ENCODE measurements at regions not wholly inside any gene's neighbourhood (a gene's known extent, or its start where the extent isn't known, plus 50 kb on each side); places are given as distances from the start of the nearest gene placed in this dataset.
"Not testable (repeated sequence)": the region's sequence is repeated elsewhere in the genome, so short reads cannot be mapped to it uniquely, and the experiment has no call there.

DNA sequence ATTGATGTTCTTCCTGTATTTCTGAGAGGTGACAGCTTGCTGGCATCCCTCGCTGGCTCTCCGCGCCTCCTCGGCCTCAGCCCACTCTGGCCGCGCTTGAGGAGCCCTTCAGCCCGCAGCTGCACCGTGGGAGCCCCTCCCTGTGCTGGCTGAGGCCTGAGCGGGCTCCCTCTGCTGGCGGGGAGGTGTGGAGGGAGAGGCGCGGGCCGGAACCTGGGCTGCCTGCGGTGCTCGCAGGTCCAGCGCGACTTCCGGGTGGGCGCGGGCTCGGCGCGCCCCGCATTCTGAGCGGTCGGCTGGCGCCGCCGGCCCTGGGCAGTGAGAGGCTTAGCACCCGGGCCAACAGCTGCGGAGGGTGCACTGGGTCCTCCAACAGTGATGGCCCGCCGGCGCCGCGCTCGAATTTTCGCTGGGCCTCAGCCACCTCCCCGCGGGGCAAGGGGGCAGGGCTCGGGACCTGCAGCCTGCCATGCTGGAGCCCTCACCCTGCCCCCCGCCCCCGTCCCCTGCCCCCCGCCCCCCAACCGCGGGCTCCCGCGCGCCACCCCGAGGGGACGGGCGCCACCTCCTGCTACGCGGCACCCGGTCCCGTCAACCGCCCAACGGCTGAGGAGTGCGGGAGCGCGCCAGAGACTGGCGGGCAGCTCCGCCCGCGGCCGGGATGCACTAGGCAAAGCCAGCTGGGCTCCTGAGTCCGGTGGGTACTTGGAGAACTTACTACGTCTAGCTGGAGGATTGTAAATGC lies 1353.4 kb upstream of the CDH18 start:
- peak overlapping the region; percentile 4 for H3K4me3 ChIP-seq (ENCODE audit: low read depth, low read length)

GRCh38 chr5:21340233-21340632 lies 1352.2 kb upstream of the CDH18 start:
- not testable (repeated sequence) for H3K4me3 ChIP-seq (ENCODE audit: low read depth, low read length)

DNA sequence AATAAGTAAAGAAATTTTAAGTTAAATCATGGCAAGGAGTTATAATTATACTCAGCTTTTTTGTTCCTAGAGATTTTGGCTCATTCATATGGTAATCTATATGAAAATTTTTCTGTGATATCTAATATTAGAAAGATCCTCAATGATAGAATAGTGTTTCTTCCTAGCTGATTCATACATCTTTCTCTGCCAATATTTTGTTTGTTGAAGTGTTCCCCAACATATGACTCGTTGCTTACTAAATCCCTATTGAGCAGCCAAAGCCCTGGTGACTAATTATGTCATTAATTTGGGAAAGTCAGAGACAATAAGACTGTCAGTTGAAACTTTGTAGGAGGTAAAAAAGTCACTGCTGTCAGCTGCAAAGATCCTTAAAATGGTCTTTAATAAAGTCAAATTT lies 1348.5 kb upstream of the CDH18 start:
- not testable (repeated sequence) for H3K4me3 ChIP-seq (ENCODE audit: low read depth, low read length)

- H3K4me3 ChIP-seq (ENCODE audit: low read depth, low read length): not testable (repeated sequence)
Observed at GRCh38 chr5:21315376-21315775, 1327.4 kb upstream of the CDH18 start.

DNA sequence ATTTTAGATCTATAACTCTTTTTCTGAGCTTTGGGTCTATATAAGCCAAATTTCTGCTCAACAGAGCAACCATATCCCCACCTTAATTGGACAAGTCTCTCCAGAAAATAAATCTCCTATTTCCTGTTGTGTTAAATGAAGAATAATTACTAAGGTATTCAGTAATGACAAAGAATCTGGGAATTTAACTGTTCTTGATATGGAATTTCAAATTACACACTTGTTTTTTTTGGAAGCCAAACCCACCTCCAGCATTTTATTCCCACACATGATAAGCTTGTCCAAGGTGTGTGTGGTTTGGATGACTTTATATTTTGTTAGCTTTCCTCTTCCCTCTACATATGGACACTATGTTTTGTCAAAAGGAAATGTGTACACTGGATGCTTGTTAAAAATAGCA lies 1313.2 kb upstream of the CDH18 start:
- H3K4me3 ChIP-seq (ENCODE audit: low read depth, low read length): not testable (repeated sequence)

DNA sequence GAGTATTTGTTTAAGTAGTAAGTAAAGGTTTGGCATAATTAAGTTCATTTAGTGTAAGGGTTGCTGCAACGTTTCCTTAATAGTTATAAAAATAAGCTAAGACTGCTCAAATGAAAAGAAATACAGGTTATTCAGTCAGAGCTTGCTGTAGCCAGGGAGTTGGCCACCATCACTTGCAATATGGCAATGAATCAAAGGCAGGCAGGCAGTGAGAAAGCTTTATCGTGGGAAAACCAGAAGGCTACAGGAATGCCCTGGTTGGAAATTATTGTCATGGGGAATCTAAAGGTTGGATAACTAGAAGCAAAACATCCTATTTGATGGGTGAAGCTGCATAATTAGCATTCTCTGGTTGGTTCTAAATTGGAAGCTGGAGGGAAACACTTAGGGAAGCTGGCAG lies 1286.4 kb upstream of the CDH18 start:
- H3K4me3 ChIP-seq (ENCODE audit: low read depth, low read length): not testable (repeated sequence)

DNA sequence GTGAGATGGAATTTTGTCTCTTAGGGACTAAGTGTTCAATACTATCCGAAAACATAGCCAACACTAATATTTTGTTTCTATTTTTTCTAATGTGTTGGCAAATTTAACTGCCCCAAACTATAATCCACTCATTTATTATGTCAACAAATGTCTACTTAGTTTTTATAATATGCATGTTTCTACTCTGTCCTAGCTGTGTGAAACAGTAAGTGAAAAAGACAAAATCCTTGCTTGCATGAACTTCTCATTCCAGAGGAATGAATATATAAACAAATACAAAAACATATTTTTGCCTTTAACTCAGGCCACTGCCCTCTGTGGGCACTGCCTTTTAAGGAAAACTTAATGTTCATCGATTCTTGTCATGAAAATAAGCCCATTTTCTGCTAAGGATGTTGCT lies 1275.4 kb upstream of the CDH18 start:
- no peak overlapping the region for H3K4me3 ChIP-seq (ENCODE audit: low read depth, low read length)

DNA sequence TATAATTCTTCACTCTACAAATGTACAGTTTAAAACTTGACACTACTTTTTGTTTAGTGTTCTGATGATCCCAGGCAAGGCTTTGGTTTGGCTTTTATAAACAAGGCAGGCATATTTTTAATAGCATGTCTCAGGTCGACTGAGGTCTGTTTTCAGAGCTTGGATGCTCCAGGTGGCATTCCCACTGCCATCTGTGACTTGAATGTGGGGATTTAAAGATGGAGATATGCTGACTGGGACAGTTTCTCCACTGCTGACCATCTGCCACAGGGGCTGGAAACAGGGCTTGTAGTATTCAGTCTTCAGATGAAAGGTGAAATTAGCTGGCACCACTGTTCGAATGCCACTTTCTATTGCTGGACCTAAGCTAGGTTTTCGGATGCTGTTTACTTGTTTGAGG lies 1266.2 kb upstream of the CDH18 start:
- H3K4me3 ChIP-seq (ENCODE audit: low read depth, low read length): no peak overlapping the region

DNA sequence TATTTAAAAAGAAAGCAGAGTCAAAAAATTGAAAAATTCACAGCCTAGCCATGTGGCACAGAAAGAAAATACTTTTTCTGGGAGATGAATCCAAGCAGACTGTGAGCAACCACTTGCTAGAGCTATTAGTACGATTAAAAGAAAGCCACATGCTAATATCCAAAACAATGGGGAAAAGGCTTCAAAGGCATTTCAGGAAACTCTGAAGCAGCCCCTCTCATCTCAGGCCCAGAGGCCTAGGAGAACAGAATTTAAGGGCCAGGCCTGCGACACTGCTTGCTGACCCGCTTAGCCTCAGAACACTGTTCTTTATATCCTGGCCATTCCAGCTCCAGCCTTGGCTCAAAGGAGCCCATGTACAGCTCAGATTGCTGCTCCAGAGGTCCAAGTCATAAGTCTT lies 1257.0 kb upstream of the CDH18 start:
- H3K4me3 ChIP-seq (ENCODE audit: low read depth, low read length): no peak overlapping the region

GRCh38 chr5:21238786-21239185 lies 1250.8 kb upstream of the CDH18 start:
- no peak overlapping the region for H3K4me3 ChIP-seq (ENCODE audit: low read depth, low read length)

GRCh38 chr5:21237461-21237860 lies 1249.5 kb upstream of the CDH18 start:
- no peak overlapping the region for H3K4me3 ChIP-seq (ENCODE audit: low read depth, low read length)

- no peak overlapping the region for H3K4me3 ChIP-seq (ENCODE audit: low read depth, low read length)
Observed at GRCh38 chr5:21236971-21237427, 1249.0 kb upstream of the CDH18 start.

GRCh38 chr5:21236104-21236503 lies 1248.1 kb upstream of the CDH18 start:
- no peak overlapping the region for H3K4me3 ChIP-seq (ENCODE audit: low read depth, low read length)

GRCh38 chr5:21225223-21226064 lies 1237.4 kb upstream of the CDH18 start:
- H3K4me3 ChIP-seq (ENCODE audit: low read depth, low read length): no peak overlapping the region

GRCh38 chr5:21221616-21222015 lies 1233.6 kb upstream of the CDH18 start:
- no peak overlapping the region for H3K4me3 ChIP-seq (ENCODE audit: low read depth, low read length)

GRCh38 chr5:21219966-21220365 lies 1232.0 kb upstream of the CDH18 start:
- H3K4me3 ChIP-seq (ENCODE audit: low read depth, low read length): no peak overlapping the region

DNA sequence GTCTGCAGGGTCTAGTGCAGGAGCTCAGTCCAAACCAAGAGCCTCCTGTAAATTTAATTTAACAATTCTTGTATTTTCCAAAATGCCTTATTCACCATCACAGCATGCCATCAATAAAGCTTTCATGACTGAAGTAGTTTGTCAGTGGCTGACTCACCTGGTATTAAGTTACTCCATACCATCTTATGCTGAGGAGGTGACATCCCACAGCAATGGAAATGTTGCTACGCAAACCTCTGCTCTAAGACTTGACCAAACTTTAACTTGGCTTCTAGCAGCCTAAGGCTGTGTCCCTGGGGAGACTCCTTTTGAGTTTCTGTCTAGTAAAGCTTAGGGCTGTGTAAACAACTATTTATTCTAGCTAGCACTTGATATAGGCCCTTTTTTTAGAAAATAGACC lies 1231.3 kb upstream of the CDH18 start:
- H3K4me3 ChIP-seq (ENCODE audit: low read depth, low read length): no peak overlapping the region

DNA sequence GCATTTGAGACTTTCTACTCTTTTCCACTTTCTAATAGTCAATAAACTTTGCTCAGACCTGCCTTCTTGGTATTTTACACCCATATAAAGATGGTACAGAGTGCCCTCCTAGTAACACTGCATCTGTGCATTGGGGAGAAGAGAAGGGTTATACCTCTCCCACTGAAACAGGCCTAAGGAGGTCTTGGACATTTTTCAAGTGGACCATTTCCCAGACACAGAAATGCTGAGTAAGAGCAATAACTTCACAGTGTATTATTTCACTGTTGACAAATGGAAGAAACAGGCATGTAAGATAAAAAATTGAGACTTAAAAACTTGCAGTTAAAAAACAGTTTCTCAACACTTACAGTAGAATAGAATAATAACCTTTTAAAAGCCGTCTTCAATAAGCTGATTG lies 1224.0 kb upstream of the CDH18 start:
- H3K4me3 ChIP-seq (ENCODE audit: low read depth, low read length): no peak overlapping the region

DNA sequence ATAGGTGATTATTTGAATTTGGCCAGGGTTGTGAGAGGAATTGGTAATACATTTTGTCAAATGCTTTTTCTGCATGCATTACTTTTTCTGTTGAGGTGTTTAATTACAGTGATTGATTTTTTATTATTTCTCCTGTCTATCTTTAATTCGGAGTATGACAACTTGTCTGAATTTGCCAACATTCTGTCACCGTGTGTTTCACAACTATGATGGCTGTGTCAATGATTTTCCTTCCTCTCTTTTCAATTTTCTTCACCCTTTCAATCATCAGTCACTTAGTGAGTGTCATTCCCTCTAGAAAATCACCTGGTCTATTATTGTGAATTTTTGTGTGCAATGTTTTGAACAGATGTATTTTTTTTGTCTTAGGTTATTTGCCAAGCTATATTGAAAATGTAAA lies 1221.4 kb upstream of the CDH18 start:
- H3K4me3 ChIP-seq (ENCODE audit: low read depth, low read length): no peak overlapping the region

DNA sequence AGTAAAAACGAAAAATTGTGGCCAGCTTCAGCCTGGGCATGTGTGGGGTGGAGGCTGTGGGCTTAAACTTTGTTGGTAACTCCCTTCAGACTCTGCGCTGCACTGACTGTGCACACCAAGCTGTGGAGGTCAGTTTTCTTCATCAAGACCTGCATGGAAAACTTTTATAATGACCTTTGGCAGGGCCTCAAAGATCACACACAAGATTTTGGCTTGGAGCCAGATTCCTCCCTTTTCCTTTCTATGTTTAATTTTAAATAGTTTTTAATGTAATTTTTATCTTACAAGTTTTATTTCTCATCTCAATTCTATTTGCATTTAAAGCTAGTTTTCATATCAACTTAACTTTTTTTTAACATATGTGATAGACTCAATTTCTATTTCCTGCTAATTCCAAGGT lies 1211.1 kb upstream of the CDH18 start:
- no peak overlapping the region for H3K4me3 ChIP-seq (ENCODE audit: low read depth, low read length)

DNA sequence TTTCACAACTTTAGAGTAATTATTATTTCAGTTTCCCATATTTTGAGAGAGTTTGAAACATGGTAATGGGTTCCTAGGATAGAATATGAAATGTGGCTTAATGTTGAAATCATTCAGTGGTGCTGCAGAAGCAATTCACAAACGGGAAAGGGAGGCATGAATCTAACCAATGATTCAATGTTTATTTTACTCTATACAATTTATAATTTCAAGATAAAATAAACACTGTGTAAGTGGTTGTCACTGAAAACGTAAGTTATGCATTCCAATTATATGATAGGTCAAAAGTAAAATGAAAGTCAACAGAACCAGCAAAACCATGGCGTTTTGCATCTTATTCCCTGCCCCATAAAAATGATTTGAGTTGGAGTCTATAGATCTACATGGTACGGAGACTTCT lies 1207.1 kb upstream of the CDH18 start:
- H3K4me3 ChIP-seq (ENCODE audit: low read depth, low read length): no peak overlapping the region

DNA sequence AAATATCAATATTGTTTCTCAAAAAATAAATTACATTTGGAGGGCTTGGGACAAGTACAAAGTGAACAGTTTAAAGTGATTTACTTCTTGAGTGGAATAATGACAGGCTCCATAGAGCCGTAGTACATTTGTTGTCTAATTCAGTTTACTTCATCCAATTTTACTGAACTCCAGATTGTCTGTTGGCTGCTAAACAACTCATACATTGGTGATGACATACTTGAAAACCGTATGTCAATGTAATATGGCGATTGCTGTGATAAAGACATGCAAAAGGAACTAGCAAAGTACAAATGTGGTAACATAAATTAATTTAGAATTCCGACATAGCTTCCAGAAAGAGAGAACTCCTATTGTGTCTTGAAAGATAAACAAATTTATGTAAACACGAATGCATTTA lies 1197.5 kb upstream of the CDH18 start:
- no peak overlapping the region for H3K4me3 ChIP-seq (ENCODE audit: low read depth, low read length)
